Astrocyte (in vitro differentiated cells and primary cell): ENCODE measurements at regions not wholly inside any gene's neighbourhood (a gene's known extent, or its start where the extent isn't known, plus 50 kb on each side); places are given as distances from the start of the nearest gene placed in this dataset.

Experiments used
- DNase-seq: peaks from one replicate; pipeline ENCODE4 v3.0.0-alpha.2; 2010; ENCODE audit warnings: low read depth
- FAIRE-seq: peaks from 2 replicates; lab custom pipeline; 2011; peaks lifted over from hg19 to GRCh38; lab: Jason Lieb, UNC
- H2AFZ ChIP-seq: 2 replicates; pipeline ENCODE4 v1.6.0; 2012; ENCODE audit warnings: low read depth, low read length, inconsistent platforms
- H3K27ac ChIP-seq: 2 replicates; pipeline ENCODE4 v1.5.1; 2011; ENCODE audit warnings: low read depth, low read length, inconsistent platforms
- H3K27me3 ChIP-seq: 2 replicates; pipeline ENCODE4 v1.6.0; 2011; ENCODE audit warnings: low read length, inconsistent platforms; ENCODE audit not compliant: insufficient read depth
- H3K36me3 ChIP-seq: 2 replicates; pipeline ENCODE4 v1.5.1; 2011; ENCODE audit warnings: low read length, inconsistent platforms; ENCODE audit not compliant: insufficient read depth
- H3K4me1 ChIP-seq: 2 replicates; pipeline ENCODE4 v1.5.1; 2011; ENCODE audit warnings: low read length, inconsistent platforms; ENCODE audit not compliant: insufficient read depth
- H3K4me2 ChIP-seq: 2 replicates; pipeline ENCODE4 v1.6.0; 2012; ENCODE audit warnings: low read length, inconsistent platforms
- H3K4me3 ChIP-seq: 2 replicates; pipeline ENCODE4 v1.5.1; 2011; ENCODE audit warnings: low read depth, mild to moderate bottlenecking, low read length, inconsistent platforms; ENCODE audit not compliant: insufficient read depth
- H3K79me2 ChIP-seq: 2 replicates; pipeline ENCODE4 v1.6.0; 2012; ENCODE audit warnings: mild to moderate bottlenecking, low read length, inconsistent platforms; ENCODE audit not compliant: insufficient read depth
- H3K9ac ChIP-seq: 2 replicates; pipeline ENCODE4 v1.6.0; 2012; ENCODE audit warnings: mild to moderate bottlenecking, low read length, inconsistent platforms
- H3K9me3 ChIP-seq: 2 replicates; pipeline ENCODE4 v1.5.1; 2012; ENCODE audit warnings: low read depth, mild to moderate bottlenecking, low read length, inconsistent platforms; ENCODE audit not compliant: insufficient read depth
- H4K20me1 ChIP-seq: 2 replicates; pipeline ENCODE4 v1.6.0; 2012; ENCODE audit warnings: low read length, inconsistent platforms; ENCODE audit not compliant: insufficient read depth
- H3K27ac Mint-ChIP-seq: one replicate; pipeline ENCODE4 v1.8.0; 2021; ENCODE audit warnings: mild to moderate bottlenecking, mixed read lengths; ENCODE audit not compliant: unreplicated experiment
- H3K27me3 Mint-ChIP-seq: one replicate; pipeline ENCODE4 v1.8.0; 2021; ENCODE audit warnings: low read depth, mixed read lengths; ENCODE audit not compliant: unreplicated experiment
- H3K36me3 Mint-ChIP-seq: one replicate; pipeline ENCODE4 v1.8.0; 2021; ENCODE audit warnings: low read depth, mixed read lengths; ENCODE audit not compliant: unreplicated experiment
- H3K4me1 Mint-ChIP-seq: one replicate; pipeline ENCODE4 v1.8.0; 2021; ENCODE audit warnings: low read depth, mixed read lengths; ENCODE audit not compliant: unreplicated experiment
- H3K4me3 Mint-ChIP-seq: one replicate; pipeline ENCODE4 v1.8.0; 2021; ENCODE audit warnings: mild to moderate bottlenecking, moderate library complexity, mixed read lengths; ENCODE audit not compliant: unreplicated experiment
- H3K9me3 Mint-ChIP-seq: one replicate; pipeline ENCODE4 v1.8.0; 2021; ENCODE audit warnings: mild to moderate bottlenecking, mixed read lengths; ENCODE audit not compliant: unreplicated experiment
- CTCF ChIP-seq: IDR thresholded peaks from 2 replicates; pipeline ENCODE4 v1.5.1; 2011; ENCODE audit warnings: low read depth, mild to moderate bottlenecking, inconsistent platforms, low read length, moderate library complexity; ENCODE audit not compliant: insufficient read depth
- EZH2 ChIP-seq: IDR thresholded peaks from 2 replicates; pipeline ENCODE4 v1.6.1; 2012; ENCODE audit warnings: mild to moderate bottlenecking, low read length, inconsistent platforms; ENCODE audit not compliant: insufficient read depth

GRCh38 chr2:58378152-58378551, 137.0 kb upstream of the FANCL start:
- H3K4me3 ChIP-seq, result no peak overlapping the region
- no peaks in the 10 kb centered on the region for H4K20me1 ChIP-seq
- Mint-ChIP-seq H3K9me3 (no peaks in the 10 kb centered on the region), H3K27me3 (no peaks in the 10 kb centered on the region), H3K36me3 (no peaks in the 10 kb centered on the region), H3K27ac (no peak overlapping the region), H3K4me3 (no peak overlapping the region), H3K4me1 (peaks cover 5% of the 10 kb centered on the region)
- H3K27ac ChIP-seq, result no peak overlapping the region
- H3K4me2 ChIP-seq, result no peak overlapping the region
- H2AFZ ChIP-seq, result no peak overlapping the region
- DNase-seq (no peak), FAIRE-seq (no peak)
- H3K9me3 ChIP-seq, result no peaks in the 10 kb centered on the region
- TF ChIP-seq EZH2 (no peak), CTCF (no peak)
- no peaks in the 10 kb centered on the region for H3K4me1 ChIP-seq
- H3K27me3 ChIP-seq, result no peaks in the 10 kb centered on the region
- no peak overlapping the region for H3K9ac ChIP-seq
- no peaks in the 10 kb centered on the region for H3K36me3 ChIP-seq
- no peaks in the 10 kb centered on the region for H3K79me2 ChIP-seq

- Histone ChIP-seq H3K4me1 (no peaks in the 10 kb centered on the region), H3K36me3 (no peaks in the 10 kb centered on the region), H3K9ac (no peak overlapping the region), H3K79me2 (no peaks in the 10 kb centered on the region), H3K27me3 (no peaks in the 10 kb centered on the region), H3K27ac (no peak overlapping the region), H3K9me3 (no peaks in the 10 kb centered on the region), H4K20me1 (no peaks in the 10 kb centered on the region), H3K4me3 (no peak overlapping the region), H3K4me2 (no peak overlapping the region), H2AFZ (no peak overlapping the region)
- DNase-seq, result no peak
- no peaks in the 10 kb centered on the region for H3K27me3 Mint-ChIP-seq
- no peak for FAIRE-seq
- TF ChIP-seq EZH2 (no peak), CTCF (no peak)
- H3K4me3 Mint-ChIP-seq, result no peak overlapping the region
- H3K27ac Mint-ChIP-seq, result no peak overlapping the region
- peaks cover 5% of the 10 kb centered on the region for H3K4me1 Mint-ChIP-seq
- H3K36me3 Mint-ChIP-seq, result no peaks in the 10 kb centered on the region
- H3K9me3 Mint-ChIP-seq, result peaks cover 1% of the 10 kb centered on the region
These were observed 136.1 kb upstream of the FANCL start for GRCh38 chr2:58377181-58377580.

GRCh38 chr2:58376592-58376991, 135.5 kb upstream of the FANCL start:
- FAIRE-seq, result no peak

More at GRCh38 chr2:58376592-58376991, 135.5 kb upstream of the FANCL start:
- TF ChIP-seq EZH2, result no peak
- TF ChIP-seq CTCF, result no peak
- no peaks in the 10 kb centered on the region for H3K27me3 Mint-ChIP-seq
- no peak overlapping the region for H3K9ac ChIP-seq
- no peaks in the 10 kb centered on the region for H3K4me1 ChIP-seq
- no peaks in the 10 kb centered on the region for H4K20me1 ChIP-seq
- no peak overlapping the region for H3K4me2 ChIP-seq
- no peaks in the 10 kb centered on the region for H3K27me3 ChIP-seq
- H3K4me3 ChIP-seq, result no peak overlapping the region
- H2AFZ ChIP-seq, result no peak overlapping the region
- H3K9me3 Mint-ChIP-seq, result peaks cover 1% of the 10 kb centered on the region
- no peak overlapping the region for H3K4me3 Mint-ChIP-seq
- no peak overlapping the region for H3K27ac Mint-ChIP-seq
- DNase-seq, result no peak
- no peak overlapping the region for H3K27ac ChIP-seq
- H3K36me3 ChIP-seq, result no peaks in the 10 kb centered on the region
- peaks cover 5% of the 10 kb centered on the region for H3K4me1 Mint-ChIP-seq
- no peaks in the 10 kb centered on the region for H3K79me2 ChIP-seq
- H3K36me3 Mint-ChIP-seq, result no peaks in the 10 kb centered on the region
- H3K9me3 ChIP-seq, result no peaks in the 10 kb centered on the region
